Fibroblast of the aortic adventitia (primary cell): ENCODE measurements at regions not wholly inside any gene's neighbourhood (a gene's known extent, or its start where the extent isn't known, plus 50 kb on each side); places are given as distances from the start of the nearest gene placed in this dataset.

Experiments
- DNase-seq: peaks from one replicate; pipeline ENCODE4 v3.0.0-alpha.2; 2010; ENCODE audit warnings: low read depth
- H3K4me3 ChIP-seq: 2 replicates; pipeline ENCODE4 v1.5.1; 2011; ENCODE audit warnings: low read depth, mild to moderate bottlenecking, control low read depth, low read length, moderate library complexity
- CTCF ChIP-seq: IDR thresholded peaks from 2 replicates; pipeline ENCODE4 v1.5.1; 2011; ENCODE audit warnings: mild to moderate bottlenecking, low read length, control low read depth, inconsistent platforms; ENCODE audit not compliant: insufficient read depth

- no peak for DNase-seq
- H3K4me3 ChIP-seq: no peak overlapping the region
- no peak for TF ChIP-seq CTCF
Measured at GRCh38 chr13:86201477-86201876, 402.3 kb upstream of the SLITRK6 start.

- no peak overlapping the region for H3K4me3 ChIP-seq
- DNase-seq: no peak
- TF ChIP-seq CTCF: no peak
Measured at GRCh38 chr13:86193281-86193680, 394.1 kb upstream of the SLITRK6 start.

GRCh38 chr13:86188170-86188569 lies 389.0 kb upstream of the SLITRK6 start:
- H3K4me3 ChIP-seq: no peak overlapping the region
- DNase-seq: no peak
- TF ChIP-seq CTCF: no peak

- TF ChIP-seq CTCF: no peak
- DNase-seq: no peak
- no peak overlapping the region for H3K4me3 ChIP-seq
Measured at GRCh38 chr13:86185636-86186035, 386.4 kb upstream of the SLITRK6 start.

GRCh38 chr13:86185107-86185506 lies 385.9 kb upstream of the SLITRK6 start:
- TF ChIP-seq CTCF: no peak
- DNase-seq: no peak
- H3K4me3 ChIP-seq: no peak overlapping the region

- no peak overlapping the region for H3K4me3 ChIP-seq
- no peak for DNase-seq
- no peak for TF ChIP-seq CTCF
Measured at GRCh38 chr13:86174622-86175021, 375.4 kb upstream of the SLITRK6 start.

- DNase-seq: no peak
- no peak overlapping the region for H3K4me3 ChIP-seq
- TF ChIP-seq CTCF: no peak
Measured at GRCh38 chr13:86172961-86173360, 373.7 kb upstream of the SLITRK6 start.
